Nephron progenitor cell (in vitro differentiated cells): ENCODE measurements at regions not wholly inside any gene's neighbourhood (a gene's known extent, or its start where the extent isn't known, plus 50 kb on each side); places are given as distances from the start of the nearest gene placed in this dataset.

ENCODE experiments used
- DNase-seq: peaks from one replicate; pipeline ENCODE4 v3.0.0; 2021
- H3K27ac Mint-ChIP-seq: 2 replicates; pipeline ENCODE4 v1.8.0; 2021; ENCODE audit warnings: mild to moderate bottlenecking, moderate library complexity, mixed read lengths
- H3K27me3 Mint-ChIP-seq: 2 replicates; pipeline ENCODE4 v1.8.0; 2021; ENCODE audit warnings: mild to moderate bottlenecking, low read depth, mixed read lengths; ENCODE audit not compliant: poor library complexity
- H3K36me3 Mint-ChIP-seq: 2 replicates; pipeline ENCODE4 v1.8.0; 2021; ENCODE audit warnings: low read depth, mixed read lengths
- H3K4me1 Mint-ChIP-seq: 2 replicates; pipeline ENCODE4 v1.8.0; 2021; ENCODE audit warnings: mixed read lengths
- H3K4me3 Mint-ChIP-seq: 2 replicates; pipeline ENCODE4 v1.8.0; 2021; ENCODE audit warnings: mild to moderate bottlenecking, moderate library complexity, mixed read lengths
- H3K9me3 Mint-ChIP-seq: 2 replicates; pipeline ENCODE4 v1.8.0; 2021; ENCODE audit warnings: mild to moderate bottlenecking, moderate library complexity, mixed read lengths
- CTCF ChIP-seq: fragments of 200-600 bp; sonication (generic); IDR thresholded peaks from 2 replicates; pipeline ENCODE4 v1.5.0; 2021; ENCODE audit warnings: antibody characterized with exemption

DNA sequence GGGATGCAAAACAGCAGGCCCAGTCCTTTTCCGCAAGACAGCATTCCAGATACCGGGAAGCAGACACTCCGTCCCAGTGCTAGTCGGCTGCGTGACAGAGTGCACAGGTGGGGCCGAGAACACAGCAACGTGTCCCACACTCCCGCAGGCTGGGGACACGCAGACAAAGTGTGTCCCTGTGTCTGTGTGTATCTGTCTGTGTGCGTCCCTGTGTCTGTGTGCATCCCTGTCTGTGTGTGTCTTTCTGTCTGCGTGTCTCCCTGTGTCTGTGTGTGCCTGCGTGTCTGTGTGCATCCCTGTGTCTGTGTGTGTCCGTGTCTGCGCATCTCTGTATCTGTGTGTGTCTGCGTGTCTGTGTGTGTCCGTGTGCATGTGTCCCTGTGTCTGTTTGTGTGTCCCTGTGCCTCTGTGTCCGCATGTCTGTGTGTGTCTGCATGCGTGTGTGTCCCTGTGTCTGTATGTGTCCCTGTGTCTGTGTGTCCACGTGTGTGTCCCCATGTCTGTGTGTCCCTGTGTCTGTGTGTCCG lies 137.0 kb downstream of the MRPL36 start:
- Mint-ChIP-seq H3K27me3 (peaks cover 51% of the 10 kb centered on the region), H3K4me1 (peaks cover 17% of the 10 kb centered on the region), H3K9me3 (no peaks in the 10 kb centered on the region), H3K27ac (peak overlapping the region; percentile 22), H3K4me3 (no peak overlapping the region), H3K36me3 (no peaks in the 10 kb centered on the region)
- TF ChIP-seq CTCF = no peak
- DNase-seq = no peak

DNA sequence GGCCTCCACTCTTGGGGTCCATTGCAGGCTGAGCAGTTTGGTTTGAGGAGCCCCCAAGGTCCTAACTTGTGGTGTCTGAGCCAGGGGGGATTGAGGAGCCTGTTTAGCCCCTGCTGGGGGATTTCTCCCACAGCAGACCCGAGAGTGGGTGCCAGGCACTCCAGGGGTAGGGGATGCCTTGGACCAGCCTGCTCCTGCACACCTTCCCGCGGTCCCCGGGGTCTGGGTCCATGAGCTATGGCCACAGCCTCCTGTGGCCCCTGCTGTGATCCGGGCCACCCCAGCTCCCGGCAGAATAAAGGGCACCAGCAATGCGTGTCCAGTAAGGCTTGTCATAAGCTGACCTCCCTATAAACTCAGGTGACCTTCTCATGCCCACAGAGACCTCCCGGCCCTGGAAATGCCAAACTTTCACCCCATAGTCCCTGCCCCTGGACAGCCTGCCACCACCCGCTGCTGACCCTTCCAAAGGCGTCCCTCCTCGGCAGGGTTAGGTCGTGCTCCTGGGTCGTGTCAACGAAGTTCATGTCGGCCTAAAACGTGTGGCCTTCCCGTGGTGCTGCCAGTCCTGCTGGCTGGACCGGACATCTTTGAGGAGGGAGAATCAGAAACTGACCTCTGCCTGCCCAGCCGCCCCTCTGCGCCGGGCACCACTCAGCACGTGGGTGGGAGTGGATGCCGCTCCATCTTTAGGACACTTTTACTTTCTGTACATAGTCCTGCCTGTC lies 137.6 kb downstream of the MRPL36 start:
- no peaks in the 10 kb centered on the region for H3K9me3 Mint-ChIP-seq
- H3K27me3 Mint-ChIP-seq = peaks cover 55% of the 10 kb centered on the region
- no peak for DNase-seq
- H3K36me3 Mint-ChIP-seq = no peaks in the 10 kb centered on the region
- peaks cover 17% of the 10 kb centered on the region for H3K4me1 Mint-ChIP-seq
- H3K4me3 Mint-ChIP-seq = no peak overlapping the region
- no peak overlapping the region for H3K27ac Mint-ChIP-seq
- TF ChIP-seq CTCF = no peak

DNA sequence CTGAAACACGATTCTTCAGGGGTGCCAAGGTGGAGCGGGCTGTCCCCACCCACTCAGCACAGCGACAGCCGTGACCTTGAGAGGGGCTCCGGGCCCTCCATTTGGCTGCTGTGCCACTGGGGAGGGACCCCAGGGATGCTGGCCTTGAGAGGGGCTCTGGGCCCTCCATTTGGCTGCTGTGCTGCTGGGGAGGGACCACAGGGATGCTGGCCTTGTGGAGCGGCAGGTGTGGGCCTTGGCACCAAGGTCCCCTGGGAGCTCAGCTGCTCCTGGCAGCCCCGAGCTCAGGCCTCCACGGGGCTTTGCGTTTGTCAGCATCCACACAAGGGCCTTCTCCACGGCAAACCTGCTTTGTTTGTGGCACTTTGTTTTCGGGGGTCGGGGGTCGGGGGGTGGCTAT lies 137.6 kb upstream of the LPCAT1 start:
- Mint-ChIP-seq H3K27ac (no peak overlapping the region), H3K9me3 (no peaks in the 10 kb centered on the region), H3K4me3 (no peak overlapping the region), H3K27me3 (peaks cover 60% of the 10 kb centered on the region), H3K4me1 (peaks cover 17% of the 10 kb centered on the region), H3K36me3 (no peaks in the 10 kb centered on the region)
- no peak for TF ChIP-seq CTCF
- no peak for DNase-seq

GRCh38 chr5:1660511-1660910 lies 136.8 kb upstream of the LPCAT1 start:
- no peak overlapping the region for H3K27ac Mint-ChIP-seq
- H3K9me3 Mint-ChIP-seq = no peaks in the 10 kb centered on the region

DNA sequence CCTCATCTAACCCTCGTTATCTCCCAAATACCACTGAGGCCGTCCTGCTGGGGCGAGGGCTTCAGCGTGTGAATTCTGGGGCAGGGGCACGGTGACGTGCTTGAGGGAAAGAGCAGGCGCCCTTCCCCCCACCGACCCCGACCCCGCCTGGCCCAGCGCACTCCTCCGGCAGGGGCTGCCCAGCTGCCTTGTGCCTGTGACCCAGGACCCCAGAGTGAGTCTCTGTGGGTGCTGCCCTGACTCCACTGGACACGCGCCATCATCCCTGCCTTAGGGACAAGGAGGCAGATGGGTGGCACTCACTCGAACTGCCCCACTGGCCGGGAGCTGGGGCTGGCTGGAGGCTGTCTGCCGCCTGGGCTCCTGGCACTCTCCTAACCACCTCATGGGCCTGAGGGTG lies 136.2 kb upstream of the LPCAT1 start:
- DNase-seq = no peak

More at GRCh38 chr5:1660511-1660910, 136.8 kb upstream of the LPCAT1 start:
- no peaks in the 10 kb centered on the region for H3K36me3 Mint-ChIP-seq
- H3K4me3 Mint-ChIP-seq = no peak overlapping the region
- DNase-seq = no peak
- H3K4me1 Mint-ChIP-seq = peaks cover 17% of the 10 kb centered on the region
- peaks cover 52% of the 10 kb centered on the region for H3K27me3 Mint-ChIP-seq
- no peak for TF ChIP-seq CTCF

More for the DNA sequence above, 136.2 kb upstream of the LPCAT1 start:
- H3K4me1 Mint-ChIP-seq = peaks cover 17% of the 10 kb centered on the region
- no peak overlapping the region for H3K27ac Mint-ChIP-seq
- H3K27me3 Mint-ChIP-seq = peaks cover 52% of the 10 kb centered on the region
- H3K4me3 Mint-ChIP-seq = no peak overlapping the region
- TF ChIP-seq CTCF = no peak
- no peaks in the 10 kb centered on the region for H3K36me3 Mint-ChIP-seq
- H3K9me3 Mint-ChIP-seq = no peaks in the 10 kb centered on the region
